Uterus (tissue), 3 donors: ENCODE measurements at regions not wholly inside any gene's neighbourhood (a gene's known extent, or its start where the extent isn't known, plus 50 kb on each side); places are given as distances from the start of the nearest gene placed in this dataset.

ENCODE experiments used
- DNase-seq, 2 donors: peaks; one replicate each; pipeline ENCODE4 v3.0.0-alpha.2; 2019 to 2020
- H3K27ac ChIP-seq, 2 donors: fragments of 200-600 bp; sonication (generic); 1 replicate in 1 of 2; 2 replicates in 1 of 2; pipeline ENCODE4 v1.5.1; 2016 to 2018
- H3K27me3 ChIP-seq, 2 donors: fragments of 200-600 bp; sonication (generic); one replicate each; pipeline ENCODE4 v1.5.1; 2018 to 2019; ENCODE audit warnings: control low read depth in 1 of 2
- H3K36me3 ChIP-seq, 2 donors: fragments of 200-600 bp; sonication (generic); one replicate each; pipeline ENCODE4 v1.5.1; 2019; ENCODE audit warnings: control low read depth in 1 of 2
- H3K4me1 ChIP-seq, 2 donors: fragments of 200-600 bp; sonication (generic); one replicate each; pipeline ENCODE4 v1.5.1; 2018 to 2019; ENCODE audit warnings: control low read depth in 1 of 2
- H3K4me3 ChIP-seq, 2 donors: fragments of 200-600 bp; sonication (generic); 1 replicate in 1 of 2; 2 replicates in 1 of 2; pipeline ENCODE4 v1.5.1; 2018 to 2019; ENCODE audit warnings: mild to moderate bottlenecking in 1 of 2
- H3K9me3 ChIP-seq, 2 donors: fragments of 200-600 bp; sonication (generic); one replicate each; pipeline ENCODE4 v1.5.1; 2019; ENCODE audit warnings: control low read depth in 1 of 2
- POLR2A ChIP-seq, 2 donors: fragments of 450-650 bp; IDR thresholded peaks; one replicate each; pipeline ENCODE4 v1.6.1; 2016; ENCODE audit warnings: antibody characterized with exemption in 2 of 2, mild to moderate bottlenecking in 1 of 2, moderate library complexity in 1 of 2
- intact Hi-C: fragments of 100-400 bp; cut with DNase I; formaldehyde crosslinking; loops from one replicate; pipeline ENCODE4 v1.15.1; 2023; ENCODE audit warnings: low total_unique reads
- TF ChIP-seq, protein P1 (sequence below), 4 experiments: fragments of 200-600 bp in 2 of 4; fragments of 450-650 bp in 2 of 4; sonication (generic) in 2 of 4; IDR thresholded peaks; one replicate each; pipeline ENCODE4 v1.5.1; 2016 to 2019; ENCODE audit warnings: antibody characterized with exemption in 4 of 4, mild to moderate bottlenecking in 2 of 4, moderate library complexity in 1 of 4
- donor health status: DM: yes; HTN: yes; CAD: no.

DNA sequence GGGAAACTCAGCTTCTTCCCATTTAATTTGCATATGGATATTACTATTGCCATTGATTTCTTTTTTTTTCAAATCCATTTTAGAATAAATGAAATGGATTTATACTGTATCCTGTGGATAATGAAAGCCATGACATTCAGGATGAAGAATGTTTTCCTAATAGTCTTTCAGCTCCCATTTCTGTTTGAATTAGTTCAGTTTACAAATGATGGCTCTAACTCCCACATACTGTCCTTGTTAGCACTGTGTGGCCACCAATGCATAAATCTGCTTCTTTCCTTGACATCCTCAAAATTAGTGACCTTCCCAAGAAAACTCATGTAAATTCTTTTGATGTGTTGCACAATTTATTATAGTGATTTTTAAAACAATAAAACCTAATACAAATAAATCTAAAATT, 693.2 kb upstream of the GJE1 start:
- Histone ChIP-seq H3K4me1 (no peaks in the 10 kb centered on the region), H3K27me3 (no peaks in the 10 kb centered on the region), H3K27ac (no peak overlapping the region), H3K4me3 (no peak overlapping the region), H3K36me3 (no peaks in the 10 kb centered on the region), H3K9me3 (no peaks in the 10 kb centered on the region)
- no peak for DNase-seq
- TF ChIP-seq, protein P1, sequence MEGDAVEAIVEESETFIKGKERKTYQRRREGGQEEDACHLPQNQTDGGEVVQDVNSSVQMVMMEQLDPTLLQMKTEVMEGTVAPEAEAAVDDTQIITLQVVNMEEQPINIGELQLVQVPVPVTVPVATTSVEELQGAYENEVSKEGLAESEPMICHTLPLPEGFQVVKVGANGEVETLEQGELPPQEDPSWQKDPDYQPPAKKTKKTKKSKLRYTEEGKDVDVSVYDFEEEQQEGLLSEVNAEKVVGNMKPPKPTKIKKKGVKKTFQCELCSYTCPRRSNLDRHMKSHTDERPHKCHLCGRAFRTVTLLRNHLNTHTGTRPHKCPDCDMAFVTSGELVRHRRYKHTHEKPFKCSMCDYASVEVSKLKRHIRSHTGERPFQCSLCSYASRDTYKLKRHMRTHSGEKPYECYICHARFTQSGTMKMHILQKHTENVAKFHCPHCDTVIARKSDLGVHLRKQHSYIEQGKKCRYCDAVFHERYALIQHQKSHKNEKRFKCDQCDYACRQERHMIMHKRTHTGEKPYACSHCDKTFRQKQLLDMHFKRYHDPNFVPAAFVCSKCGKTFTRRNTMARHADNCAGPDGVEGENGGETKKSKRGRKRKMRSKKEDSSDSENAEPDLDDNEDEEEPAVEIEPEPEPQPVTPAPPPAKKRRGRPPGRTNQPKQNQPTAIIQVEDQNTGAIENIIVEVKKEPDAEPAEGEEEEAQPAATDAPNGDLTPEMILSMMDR (IDR thresholded peaks at IDR 0.05), result no peak
- no peak for TF ChIP-seq POLR2A (IDR thresholded peaks at IDR 0.05)
- intact Hi-C loops, result no loop called here

DNA sequence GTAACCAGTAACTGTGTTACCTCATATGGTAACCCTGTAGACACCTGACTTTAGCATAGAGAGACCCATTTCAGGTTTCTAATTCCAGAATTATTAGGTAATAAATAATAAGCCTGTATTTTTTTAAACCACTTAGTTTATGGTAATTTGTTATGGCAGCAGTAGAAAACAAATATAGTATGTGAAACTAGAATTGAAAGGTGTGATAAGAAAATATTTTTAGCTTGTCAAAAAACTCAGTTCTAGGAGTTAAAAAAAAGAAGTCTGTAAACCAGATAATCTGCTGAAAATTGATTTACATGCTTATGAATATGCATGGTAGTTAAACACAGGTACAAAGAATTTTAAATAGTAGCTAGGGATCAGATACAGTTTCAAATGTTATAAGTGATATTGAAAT, 695.0 kb upstream of the GJE1 start:
- Histone ChIP-seq H3K27me3 (no peaks in the 10 kb centered on the region), H3K36me3 (no peaks in the 10 kb centered on the region), H3K27ac (no peak overlapping the region), H3K9me3 (no peaks in the 10 kb centered on the region), H3K4me1 (no peaks in the 10 kb centered on the region), H3K4me3 (no peak overlapping the region)
- intact Hi-C loops, result no loop called here
- TF ChIP-seq, protein P1 (IDR thresholded peaks at IDR 0.05), result no peak
- TF ChIP-seq POLR2A (IDR thresholded peaks at IDR 0.05), result no peak
- no peak for DNase-seq

DNA sequence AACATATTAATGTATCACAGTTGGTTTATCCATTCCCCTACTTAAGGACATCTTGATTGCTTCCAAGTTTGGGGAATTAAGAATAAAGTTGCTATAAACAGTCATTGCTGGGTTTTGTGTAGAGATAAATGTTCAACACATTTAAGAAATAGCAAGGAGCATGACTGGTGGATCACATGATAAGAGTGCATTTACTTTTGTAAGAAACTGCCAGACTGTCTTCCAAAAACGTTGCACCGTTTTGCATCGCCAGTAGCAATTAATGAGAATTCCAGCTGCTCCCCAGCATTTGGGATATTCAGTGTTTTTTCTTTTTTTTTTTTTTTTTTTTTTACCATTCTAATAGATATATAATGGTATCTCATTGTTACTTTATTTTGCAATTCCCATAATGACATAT, 695.7 kb upstream of the GJE1 start:
- no peak for TF ChIP-seq POLR2A (IDR thresholded peaks at IDR 0.05)
- TF ChIP-seq, protein P1 (IDR thresholded peaks at IDR 0.05), result no peak
- Histone ChIP-seq H3K9me3 (no peaks in the 10 kb centered on the region), H3K4me1 (no peaks in the 10 kb centered on the region), H3K27ac (no peak overlapping the region), H3K27me3 (no peaks in the 10 kb centered on the region), H3K36me3 (no peaks in the 10 kb centered on the region), H3K4me3 (no peak overlapping the region)
- intact Hi-C loops, result no loop called here
- no peak for DNase-seq

DNA sequence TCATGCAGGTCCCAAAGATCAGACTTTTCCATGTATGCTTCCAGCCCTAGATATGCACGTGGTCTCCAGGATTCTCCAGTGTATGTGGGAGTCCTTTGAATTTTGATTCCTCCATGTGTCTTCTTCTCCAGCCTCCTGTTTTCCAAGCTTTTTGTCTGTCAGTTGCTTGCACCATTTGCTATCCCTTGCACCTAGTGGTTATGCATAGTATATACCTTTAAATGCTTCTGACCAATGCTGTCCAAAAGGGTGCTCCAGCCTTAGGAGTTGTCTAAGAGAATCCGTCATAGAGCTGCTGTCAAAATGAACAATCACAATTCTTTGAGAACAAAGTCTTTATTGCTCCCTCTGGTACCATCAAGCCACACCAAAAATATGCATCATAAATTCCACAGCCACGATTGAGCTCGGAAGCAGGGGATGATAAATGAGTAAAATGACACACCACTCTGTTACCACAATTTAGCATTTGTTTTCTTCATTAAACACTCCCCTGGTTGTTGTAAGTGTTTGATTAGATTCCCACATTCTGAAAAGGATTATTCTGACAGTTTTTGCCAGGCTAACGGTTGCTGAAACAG, 706.2 kb upstream of the GJE1 start:
- H3K27ac ChIP-seq, result no peak overlapping the region
- H3K27me3 ChIP-seq, result no peaks in the 10 kb centered on the region
- no peaks in the 10 kb centered on the region for H3K36me3 ChIP-seq
- intact Hi-C loops, result no loop called here
- no peak for DNase-seq
- no peaks in the 10 kb centered on the region for H3K9me3 ChIP-seq
- TF ChIP-seq, protein P1 (IDR thresholded peaks at IDR 0.05), result no peak
- no peak for TF ChIP-seq POLR2A (IDR thresholded peaks at IDR 0.05)
- H3K4me1 ChIP-seq, result no peaks in the 10 kb centered on the region
- H3K4me3 ChIP-seq, result no peak overlapping the region

DNA sequence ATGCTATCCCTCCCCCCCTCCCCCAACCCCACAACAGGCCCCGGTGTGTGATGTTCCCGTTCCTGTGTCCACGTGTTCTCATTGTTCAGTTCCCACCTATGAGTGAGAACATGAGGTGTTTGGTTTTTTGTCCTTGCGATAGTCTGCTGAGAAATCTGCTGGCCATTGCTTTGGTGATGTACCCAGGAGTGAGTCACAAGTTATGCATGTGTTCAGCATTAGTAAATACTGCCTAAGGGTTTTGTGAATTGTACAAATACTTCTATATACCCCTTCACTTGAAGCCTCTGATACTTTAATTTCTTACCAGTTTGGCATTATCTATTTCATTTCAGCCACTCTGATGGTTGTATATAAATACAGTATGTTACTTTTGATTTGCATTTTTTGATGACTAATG, 711.3 kb upstream of the GJE1 start:
- H3K4me1 ChIP-seq, result no peaks in the 10 kb centered on the region
- no peak for TF ChIP-seq POLR2A (IDR thresholded peaks at IDR 0.05)
- TF ChIP-seq, protein P1 (IDR thresholded peaks at IDR 0.05), result no peak
- H3K36me3 ChIP-seq, result no peaks in the 10 kb centered on the region
- no peaks in the 10 kb centered on the region for H3K27me3 ChIP-seq
- H3K9me3 ChIP-seq, result no peaks in the 10 kb centered on the region
- no peak overlapping the region for H3K27ac ChIP-seq
- DNase-seq, result no peak
- intact Hi-C loops, result no loop called here
- H3K4me3 ChIP-seq, result no peak overlapping the region
